ENCODE measurements at regions not wholly inside any gene's neighbourhood (a gene's known extent, or its start where the extent isn't known, plus 50 kb on each side); places are given as distances from the start of the nearest gene placed in this dataset.

- no peak for FAIRE-seq
- TF ChIP-seq TAF1 (IDR thresholded peaks at IDR 0.05; ENCODE audit: low read depth, low read length) (no peak), POLR2AphosphoS5 (IDR thresholded peaks at IDR 0.05; ENCODE audit: low read depth, low read length) (no peak), SPI1 (IDR thresholded peaks at IDR 0.05; ENCODE audit: low read depth, low read length) (no peak), POLR2A (IDR thresholded peaks at IDR 0.05; ENCODE audit: low read depth, low read length) (no peak), POU2F2 (IDR thresholded peaks at IDR 0.05; ENCODE audit: low read depth, low read length) (no peak), PAX5 (IDR thresholded peaks at IDR 0.05; ENCODE audit: insufficient read depth, low read length, severe bottlenecking) (no peak)
Observed at GRCh38 chr20:7695051-7695495, 245.2 kb downstream of the HAO1 start.

GRCh38 chr20:7695635-7696034 is 244.6 kb downstream of the HAO1 start:
- no peak for FAIRE-seq
- no peak for DNase-seq (ENCODE audit: insufficient read length, low spot score)
- TF ChIP-seq POU2F2 (IDR thresholded peaks at IDR 0.05; ENCODE audit: low read depth, low read length), result no peak
- no peak for TF ChIP-seq PAX5 (IDR thresholded peaks at IDR 0.05; ENCODE audit: insufficient read depth, low read length, severe bottlenecking)
- TF ChIP-seq SPI1 (IDR thresholded peaks at IDR 0.05; ENCODE audit: low read depth, low read length), result no peak
- no peak for TF ChIP-seq TAF1 (IDR thresholded peaks at IDR 0.05; ENCODE audit: low read depth, low read length)
- no peak for TF ChIP-seq POLR2AphosphoS5 (IDR thresholded peaks at IDR 0.05; ENCODE audit: low read depth, low read length)
- no peak for TF ChIP-seq POLR2A (IDR thresholded peaks at IDR 0.05; ENCODE audit: low read depth, low read length)

More at GRCh38 chr20:7695051-7695495, 245.2 kb downstream of the HAO1 start:
- DNase-seq (ENCODE audit: insufficient read length, low spot score), result no peak

GRCh38 chr20:7696311-7696710 is 243.9 kb downstream of the HAO1 start:
- no peak for FAIRE-seq
- DNase-seq (ENCODE audit: insufficient read length, low spot score), result no peak
- TF ChIP-seq TAF1 (IDR thresholded peaks at IDR 0.05; ENCODE audit: low read depth, low read length) (no peak), SPI1 (IDR thresholded peaks at IDR 0.05; ENCODE audit: low read depth, low read length) (no peak), PAX5 (IDR thresholded peaks at IDR 0.05; ENCODE audit: insufficient read depth, low read length, severe bottlenecking) (no peak), POU2F2 (IDR thresholded peaks at IDR 0.05; ENCODE audit: low read depth, low read length) (no peak), POLR2A (IDR thresholded peaks at IDR 0.05; ENCODE audit: low read depth, low read length) (no peak), POLR2AphosphoS5 (IDR thresholded peaks at IDR 0.05; ENCODE audit: low read depth, low read length) (no peak)

GRCh38 chr20:7702141-7702540 is 238.1 kb downstream of the HAO1 start:
- FAIRE-seq, result no peak

GRCh38 chr20:7703551-7703961 is 236.7 kb downstream of the HAO1 start:
- DNase-seq (ENCODE audit: insufficient read length, low spot score) (no peak), FAIRE-seq (no peak)
- TF ChIP-seq POLR2A (IDR thresholded peaks at IDR 0.05; ENCODE audit: low read depth, low read length) (no peak), POLR2AphosphoS5 (IDR thresholded peaks at IDR 0.05; ENCODE audit: low read depth, low read length) (no peak), SPI1 (IDR thresholded peaks at IDR 0.05; ENCODE audit: low read depth, low read length) (no peak), TAF1 (IDR thresholded peaks at IDR 0.05; ENCODE audit: low read depth, low read length) (no peak), POU2F2 (IDR thresholded peaks at IDR 0.05; ENCODE audit: low read depth, low read length) (no peak), PAX5 (IDR thresholded peaks at IDR 0.05; ENCODE audit: insufficient read depth, low read length, severe bottlenecking) (no peak)

More at GRCh38 chr20:7702141-7702540, 238.1 kb downstream of the HAO1 start:
- no peak for DNase-seq (ENCODE audit: insufficient read length, low spot score)
- TF ChIP-seq POU2F2 (IDR thresholded peaks at IDR 0.05; ENCODE audit: low read depth, low read length) (no peak), TAF1 (IDR thresholded peaks at IDR 0.05; ENCODE audit: low read depth, low read length) (no peak), SPI1 (IDR thresholded peaks at IDR 0.05; ENCODE audit: low read depth, low read length) (no peak), POLR2A (IDR thresholded peaks at IDR 0.05; ENCODE audit: low read depth, low read length) (no peak), PAX5 (IDR thresholded peaks at IDR 0.05; ENCODE audit: insufficient read depth, low read length, severe bottlenecking) (no peak)

GRCh38 chr20:7703996-7704395 is 236.3 kb downstream of the HAO1 start:
- FAIRE-seq, result no peak
- no peak for DNase-seq (ENCODE audit: insufficient read length, low spot score)
- no peak for TF ChIP-seq POLR2A (IDR thresholded peaks at IDR 0.05; ENCODE audit: low read depth, low read length)
- no peak for TF ChIP-seq TAF1 (IDR thresholded peaks at IDR 0.05; ENCODE audit: low read depth, low read length)
- no peak for TF ChIP-seq PAX5 (IDR thresholded peaks at IDR 0.05; ENCODE audit: insufficient read depth, low read length, severe bottlenecking)
- TF ChIP-seq SPI1 (IDR thresholded peaks at IDR 0.05; ENCODE audit: low read depth, low read length), result no peak
- no peak for TF ChIP-seq POU2F2 (IDR thresholded peaks at IDR 0.05; ENCODE audit: low read depth, low read length)
- TF ChIP-seq POLR2AphosphoS5 (IDR thresholded peaks at IDR 0.05; ENCODE audit: low read depth, low read length), result no peak

- TF ChIP-seq POU2F2 (IDR thresholded peaks at IDR 0.05; ENCODE audit: low read depth, low read length) (no peak), TAF1 (IDR thresholded peaks at IDR 0.05; ENCODE audit: low read depth, low read length) (no peak), SPI1 (IDR thresholded peaks at IDR 0.05; ENCODE audit: low read depth, low read length) (no peak), POLR2A (IDR thresholded peaks at IDR 0.05; ENCODE audit: low read depth, low read length) (no peak), POLR2AphosphoS5 (IDR thresholded peaks at IDR 0.05; ENCODE audit: low read depth, low read length) (no peak), PAX5 (IDR thresholded peaks at IDR 0.05; ENCODE audit: insufficient read depth, low read length, severe bottlenecking) (no peak)
- no peak for FAIRE-seq
- DNase-seq (ENCODE audit: insufficient read length, low spot score), result no peak
Observed at GRCh38 chr20:7708112-7708511, 232.1 kb downstream of the HAO1 start.

- DNase-seq (ENCODE audit: insufficient read length, low spot score) (no peak), FAIRE-seq (no peak)
- no peak for TF ChIP-seq POLR2AphosphoS5 (IDR thresholded peaks at IDR 0.05; ENCODE audit: low read depth, low read length)
- TF ChIP-seq SPI1 (IDR thresholded peaks at IDR 0.05; ENCODE audit: low read depth, low read length), result no peak
- TF ChIP-seq TAF1 (IDR thresholded peaks at IDR 0.05; ENCODE audit: low read depth, low read length), result no peak
- TF ChIP-seq PAX5 (IDR thresholded peaks at IDR 0.05; ENCODE audit: insufficient read depth, low read length, severe bottlenecking), result no peak
- no peak for TF ChIP-seq POLR2A (IDR thresholded peaks at IDR 0.05; ENCODE audit: low read depth, low read length)
- no peak for TF ChIP-seq POU2F2 (IDR thresholded peaks at IDR 0.05; ENCODE audit: low read depth, low read length)
Observed at GRCh38 chr20:7708782-7709181, 231.5 kb downstream of the HAO1 start.

- FAIRE-seq (no peak), DNase-seq (ENCODE audit: insufficient read length, low spot score) (no peak)
- TF ChIP-seq POLR2AphosphoS5 (IDR thresholded peaks at IDR 0.05; ENCODE audit: low read depth, low read length), result no peak
- no peak for TF ChIP-seq POLR2A (IDR thresholded peaks at IDR 0.05; ENCODE audit: low read depth, low read length)
- no peak for TF ChIP-seq POU2F2 (IDR thresholded peaks at IDR 0.05; ENCODE audit: low read depth, low read length)
- no peak for TF ChIP-seq SPI1 (IDR thresholded peaks at IDR 0.05; ENCODE audit: low read depth, low read length)
- no peak for TF ChIP-seq PAX5 (IDR thresholded peaks at IDR 0.05; ENCODE audit: insufficient read depth, low read length, severe bottlenecking)
- TF ChIP-seq TAF1 (IDR thresholded peaks at IDR 0.05; ENCODE audit: low read depth, low read length), result no peak
Observed at GRCh38 chr20:7710440-7710839, 229.8 kb downstream of the HAO1 start.

GRCh38 chr20:7712661-7713060 is 227.6 kb downstream of the HAO1 start:
- no peak for TF ChIP-seq TAF1 (IDR thresholded peaks at IDR 0.05; ENCODE audit: low read depth, low read length)
- no peak for TF ChIP-seq POLR2AphosphoS5 (IDR thresholded peaks at IDR 0.05; ENCODE audit: low read depth, low read length)
- no peak for TF ChIP-seq POU2F2 (IDR thresholded peaks at IDR 0.05; ENCODE audit: low read depth, low read length)
- TF ChIP-seq SPI1 (IDR thresholded peaks at IDR 0.05; ENCODE audit: low read depth, low read length), result no peak
- TF ChIP-seq PAX5 (IDR thresholded peaks at IDR 0.05; ENCODE audit: insufficient read depth, low read length, severe bottlenecking), result no peak
- TF ChIP-seq POLR2A (IDR thresholded peaks at IDR 0.05; ENCODE audit: low read depth, low read length), result no peak
- DNase-seq (ENCODE audit: insufficient read length, low spot score) (no peak), FAIRE-seq (no peak)

All from GM12891 (cell line).